ENCODE measurements at regions not wholly inside any gene's neighbourhood (a gene's known extent, or its start where the extent isn't known, plus 50 kb on each side); places are given as distances from the start of the nearest gene placed in this dataset.

DNA sequence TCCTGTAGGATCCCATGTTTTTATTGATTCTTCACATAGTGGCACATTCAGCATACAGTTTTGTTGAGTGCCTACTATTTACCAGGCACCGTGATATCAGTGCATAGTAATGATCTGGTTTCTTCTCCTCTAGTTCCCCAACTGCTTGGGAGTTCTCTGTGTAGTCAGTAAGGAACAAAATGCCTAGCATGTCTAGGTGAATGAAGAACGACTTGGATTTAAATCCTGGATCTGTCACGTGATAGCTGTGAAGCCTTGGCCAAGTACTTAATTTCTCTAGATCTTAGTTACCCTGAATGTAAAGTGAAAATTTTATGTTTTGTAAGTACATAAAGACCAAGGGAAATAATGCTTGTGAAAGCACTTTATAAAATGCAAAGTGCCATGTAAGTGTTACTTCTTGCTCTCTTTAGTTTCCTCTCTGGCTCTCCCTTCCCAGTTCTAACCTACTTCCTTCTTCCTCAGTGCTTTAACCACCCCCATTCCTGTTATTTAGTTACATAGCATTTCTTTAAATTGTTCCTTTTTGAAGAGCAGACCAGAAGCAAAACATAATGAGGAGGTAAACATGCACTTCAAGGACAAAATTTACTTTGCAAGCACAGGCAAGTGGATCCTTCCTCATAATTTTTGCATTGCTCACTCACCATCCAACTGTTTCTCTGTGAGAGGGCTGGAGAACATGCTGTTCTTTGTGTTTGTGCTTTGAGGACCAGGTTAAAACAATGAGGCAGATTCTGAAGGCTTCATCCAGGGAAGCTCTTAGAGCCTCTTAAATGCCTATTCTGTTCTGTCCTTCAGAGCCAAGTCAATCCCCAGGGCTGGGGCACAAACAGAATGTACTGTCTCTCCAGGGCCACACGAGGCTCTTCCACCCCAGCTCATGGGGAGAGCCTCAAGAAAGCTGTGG, 353.9 kb upstream of the TENM4 start:
- no peaks in the 10 kb centered on the region for H3K4me1 ChIP-seq (ENCODE audit: control insufficient read depth, insufficient read depth, low read length)
- WGBS (ENCODE audit: insufficient coverage, insufficient replicate concordance, low lambda C conversion rate, missing lambda C conversion rate) = 8% methylated on average over 4 of the region's 4 CpGs
- in situ Hi-C loops (cut with MboI) = no loop called here
- no peaks in the 10 kb centered on the region for H3K36me3 ChIP-seq (ENCODE audit: control insufficient read depth in 2 of 2, insufficient read depth in 2 of 2, low read length in 1 of 2)
- ATAC-seq (no peak), DNase-seq (ENCODE audit: low read depth, low spot score) (no peak), FAIRE-seq (no peak)
- no peak overlapping the region for H3K9ac ChIP-seq (ENCODE audit: control insufficient read depth, insufficient read depth, low read length)
- TF ChIP-seq GABPA (IDR thresholded peaks at IDR 0.05; ENCODE audit: low read depth) (no peak), ZNF217 (IDR thresholded peaks at IDR 0.05) (no peak), MYB (IDR thresholded peaks at IDR 0.05; ENCODE audit: borderline replicate concordance, low read depth, low read length) (no peak)
- no peaks in the 10 kb centered on the region for H3K27me3 ChIP-seq (replicated peaks in 1 of 2; ENCODE audit: control insufficient read depth in 2 of 2, insufficient read depth in 2 of 2, low read length in 1 of 2)
- intact Hi-C loops (cut with micrococcal nuclease; ENCODE audit: unreplicated experiment) = no loop called here
- H3K9me3 ChIP-seq (replicated peaks; ENCODE audit: control insufficient read depth, insufficient read depth, low read length) = no peaks in the 10 kb centered on the region
- ChIA-PET POLR2A (no interaction called here), CTCF (no interaction called here), RAD21 (ENCODE audit: unreplicated experiment) (no interaction called here), SMC1A (ENCODE audit: uncharacterized antibody, unreplicated experiment) (no interaction called here)
- no peaks in the 10 kb centered on the region for H3K79me2 ChIP-seq (ENCODE audit: control insufficient read depth, insufficient read depth, low read length)
- H2AFZ ChIP-seq (ENCODE audit: control insufficient read depth, low read depth, low read length) = no peak overlapping the region
- H3K4me3 ChIP-seq = no peak overlapping the region
- H3K4me2 ChIP-seq (ENCODE audit: control insufficient read depth, insufficient read depth) = no peak overlapping the region
- no TSS peak for BruUV-seq (replicated peaks)
- no peaks in the 10 kb centered on the region for H4K20me1 ChIP-seq (ENCODE audit: control insufficient read depth, insufficient read depth)
- no peak overlapping the region for H3K27ac ChIP-seq (ENCODE audit: control insufficient read depth, insufficient read depth)

DNA sequence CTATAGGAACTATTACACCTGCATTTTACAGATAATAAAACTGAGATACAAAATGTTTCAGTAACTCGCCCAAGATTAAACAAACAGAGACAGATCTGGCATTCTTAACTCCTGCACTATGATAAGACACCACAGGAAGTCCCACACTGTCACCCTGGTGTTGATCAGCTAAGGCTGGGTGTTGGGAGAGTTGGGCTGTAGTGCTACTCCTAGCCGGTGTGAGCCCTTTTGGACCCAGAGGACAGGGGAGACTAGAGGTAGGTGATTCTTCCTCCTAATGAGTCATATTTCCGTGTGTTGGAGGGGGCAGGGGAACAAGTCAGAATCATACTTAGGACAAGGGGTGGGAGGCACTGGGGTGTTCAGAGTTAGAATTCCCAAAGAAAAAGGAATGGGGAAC, 353.2 kb upstream of the TENM4 start:
- ChIA-PET CTCF (no interaction called here), POLR2A (no interaction called here), SMC1A (ENCODE audit: uncharacterized antibody, unreplicated experiment) (no interaction called here), RAD21 (ENCODE audit: unreplicated experiment) (no interaction called here)
- Histone ChIP-seq H2AFZ (ENCODE audit: control insufficient read depth, low read depth, low read length) (no peak overlapping the region), H3K79me2 (ENCODE audit: control insufficient read depth, insufficient read depth, low read length) (no peaks in the 10 kb centered on the region), H3K4me2 (ENCODE audit: control insufficient read depth, insufficient read depth) (no peak overlapping the region), H3K27ac (ENCODE audit: control insufficient read depth, insufficient read depth) (no peak overlapping the region), H3K9me3 (replicated peaks; ENCODE audit: control insufficient read depth, insufficient read depth, low read length) (no peaks in the 10 kb centered on the region), H3K9ac (ENCODE audit: control insufficient read depth, insufficient read depth, low read length) (no peak overlapping the region), H4K20me1 (ENCODE audit: control insufficient read depth, insufficient read depth) (no peaks in the 10 kb centered on the region), H3K4me1 (ENCODE audit: control insufficient read depth, insufficient read depth, low read length) (no peaks in the 10 kb centered on the region), H3K27me3 (replicated peaks in 1 of 2; ENCODE audit: control insufficient read depth in 2 of 2, insufficient read depth in 2 of 2, low read length in 1 of 2) (no peaks in the 10 kb centered on the region), H3K36me3 (ENCODE audit: control insufficient read depth in 2 of 2, insufficient read depth in 2 of 2, low read length in 1 of 2) (no peaks in the 10 kb centered on the region), H3K4me3 (no peak overlapping the region)
- intact Hi-C loops (cut with micrococcal nuclease; ENCODE audit: unreplicated experiment) = no loop called here
- 51% methylated on average over 3 of the region's 3 CpGs for WGBS (ENCODE audit: insufficient coverage, insufficient replicate concordance, low lambda C conversion rate, missing lambda C conversion rate)
- no peak for FAIRE-seq
- ATAC-seq = no peak
- in situ Hi-C loops (cut with MboI) = no loop called here
- TF ChIP-seq TBL1XR1 (IDR thresholded peaks at IDR 0.05; ENCODE audit: low read depth, low read length) = no peak
- no peak for TF ChIP-seq NR2C2 (IDR thresholded peaks at IDR 0.05; ENCODE audit: borderline replicate concordance, control insufficient read depth, insufficient read length, low read depth)
- no peak for TF ChIP-seq CEBPB (IDR thresholded peaks at IDR 0.05; ENCODE audit: borderline replicate concordance in 1 of 2, low read depth in 2 of 2, low read length in 2 of 2)
- no peak for TF ChIP-seq ZBED1 (IDR thresholded peaks at IDR 0.05; ENCODE audit: borderline replicate concordance)
- no peak for TF ChIP-seq SMAD1 (IDR thresholded peaks at IDR 0.05; ENCODE audit: low read depth, partially characterized antibody)
- TF ChIP-seq MLLT1 (IDR thresholded peaks at IDR 0.05) = no peak
- no peak for DNase-seq (ENCODE audit: low read depth, low spot score)
- BruUV-seq (replicated peaks) = no TSS peak
